GM23248 (cell line): ENCODE measurements at regions not wholly inside any gene's neighbourhood (a gene's known extent, or its start where the extent isn't known, plus 50 kb on each side); places are given as distances from the start of the nearest gene placed in this dataset.

Source experiments
- EZH2 ChIP-seq: fragments of 200-600 bp; sonication (generic); IDR thresholded peaks from 2 replicates; pipeline ENCODE4 v1.6.1; 2018; ENCODE audit warnings: antibody characterized with exemption, mild to moderate bottlenecking; ENCODE audit not compliant: insufficient read depth, poor library complexity, severe bottlenecking
- EZH2phosphoT487 ChIP-seq: fragments of 200-600 bp; sonication (generic); IDR thresholded peaks from 2 replicates; pipeline ENCODE4 v1.6.1; 2018; ENCODE audit warnings: antibody characterized with exemption, moderate library complexity, mild to moderate bottlenecking, low read depth; ENCODE audit not compliant: insufficient read depth

GRCh38 chr3:25855266-25855784 lies 65.4 kb downstream of the OXSM start:
- no peak for TF ChIP-seq EZH2
- no peak for TF ChIP-seq EZH2phosphoT487
